ENCODE measurements at regions not wholly inside any gene's neighbourhood (a gene's known extent, or its start where the extent isn't known, plus 50 kb on each side); places are given as distances from the start of the nearest gene placed in this dataset.
"Not testable (repeated sequence)": the region's sequence is repeated elsewhere in the genome, so short reads cannot be mapped to it uniquely, and the experiment has no call there.

- DNase-seq (ENCODE audit: low spot score) (no peak), ATAC-seq (no peak)
- intact Hi-C loops (cut with DNase I): no loop called here
Observed at GRCh38 chrX:112931478-112931877, 90.8 kb upstream of the AMOT start.

- DNase-seq (ENCODE audit: low spot score); ATAC-seq; intact Hi-C loops (cut with DNase I): not testable (repeated sequence)
Observed at GRCh38 chrX:112923381-112923780, 82.8 kb upstream of the AMOT start.

GRCh38 chrX:112913807-112914206 lies 73.2 kb upstream of the AMOT start:
- intact Hi-C loops (cut with DNase I): no loop called here
- no peak for ATAC-seq
- no peak for DNase-seq (ENCODE audit: low spot score)

GRCh38 chrX:112910418-112910817 lies 69.8 kb upstream of the AMOT start:
- intact Hi-C loops (cut with DNase I): no loop called here
- ATAC-seq (no peak), DNase-seq (ENCODE audit: low spot score) (no peak)

GRCh38 chrX:112901869-112902725 lies 61.5 kb upstream of the AMOT start:
- ATAC-seq: no peak
- no peak for DNase-seq (ENCODE audit: low spot score)
- intact Hi-C loops (cut with DNase I): no loop called here

GRCh38 chrX:112896051-112896450 lies 55.4 kb upstream of the AMOT start:
- intact Hi-C loops (cut with DNase I): no loop called here
- DNase-seq (ENCODE audit: low spot score) (no peak), ATAC-seq (no peak)

Data from sciatic nerve (tissue), 2 donors.